ENCODE measurements at regions not wholly inside any gene's neighbourhood (a gene's known extent, or its start where the extent isn't known, plus 50 kb on each side); places are given as distances from the start of the nearest gene placed in this dataset.

DNA sequence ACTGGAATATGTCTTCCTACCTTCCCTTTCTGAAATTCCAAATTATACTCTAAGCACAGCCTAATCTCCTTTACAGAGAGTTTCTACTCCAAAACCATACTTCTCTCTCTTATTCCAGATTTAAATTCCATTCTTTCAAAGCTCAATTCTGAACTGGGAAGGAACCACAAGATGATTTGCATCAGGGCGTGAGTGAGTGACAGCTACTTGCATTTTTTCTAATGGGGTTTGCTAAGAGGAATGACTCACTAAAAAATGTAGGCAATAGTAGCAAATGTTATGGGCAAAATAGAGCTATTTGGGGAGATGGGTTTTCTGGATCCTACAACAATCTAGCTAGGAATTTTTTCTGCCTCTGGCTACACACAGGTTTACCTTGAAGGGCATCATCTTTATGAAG lies 244.6 kb upstream of the PSMD7 start (continued):
- TF ChIP-seq, protein P1, sequence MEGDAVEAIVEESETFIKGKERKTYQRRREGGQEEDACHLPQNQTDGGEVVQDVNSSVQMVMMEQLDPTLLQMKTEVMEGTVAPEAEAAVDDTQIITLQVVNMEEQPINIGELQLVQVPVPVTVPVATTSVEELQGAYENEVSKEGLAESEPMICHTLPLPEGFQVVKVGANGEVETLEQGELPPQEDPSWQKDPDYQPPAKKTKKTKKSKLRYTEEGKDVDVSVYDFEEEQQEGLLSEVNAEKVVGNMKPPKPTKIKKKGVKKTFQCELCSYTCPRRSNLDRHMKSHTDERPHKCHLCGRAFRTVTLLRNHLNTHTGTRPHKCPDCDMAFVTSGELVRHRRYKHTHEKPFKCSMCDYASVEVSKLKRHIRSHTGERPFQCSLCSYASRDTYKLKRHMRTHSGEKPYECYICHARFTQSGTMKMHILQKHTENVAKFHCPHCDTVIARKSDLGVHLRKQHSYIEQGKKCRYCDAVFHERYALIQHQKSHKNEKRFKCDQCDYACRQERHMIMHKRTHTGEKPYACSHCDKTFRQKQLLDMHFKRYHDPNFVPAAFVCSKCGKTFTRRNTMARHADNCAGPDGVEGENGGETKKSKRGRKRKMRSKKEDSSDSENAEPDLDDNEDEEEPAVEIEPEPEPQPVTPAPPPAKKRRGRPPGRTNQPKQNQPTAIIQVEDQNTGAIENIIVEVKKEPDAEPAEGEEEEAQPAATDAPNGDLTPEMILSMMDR (IDR thresholded peaks at IDR 0.05; ENCODE audit: control extremely low read depth in 1 of 3, insufficient read depth in 1 of 3, low read depth in 1 of 3, low read length in 3 of 3): no peak
- TF ChIP-seq FOSL1 (IDR thresholded peaks at IDR 0.05; ENCODE audit: insufficient read depth, low read depth, low read length): no peak
- TF ChIP-seq JUND (IDR thresholded peaks at IDR 0.05; ENCODE audit: low read length): no peak
- TF ChIP-seq MAFK (IDR thresholded peaks at IDR 0.05; ENCODE audit: low read depth, low read length): no peak
- TF ChIP-seq RFX5 (IDR thresholded peaks at IDR 0.05; ENCODE audit: borderline replicate concordance, low read depth, low read length): no peak
- no peak for TF ChIP-seq SIRT6 (IDR thresholded peaks at IDR 0.05; ENCODE audit: low read length)

All from H1 (cell line).